ENCODE measurements at regions not wholly inside any gene's neighbourhood (a gene's known extent, or its start where the extent isn't known, plus 50 kb on each side); places are given as distances from the start of the nearest gene placed in this dataset.
"Not testable (repeated sequence)": the region's sequence is repeated elsewhere in the genome, so short reads cannot be mapped to it uniquely, and the experiment has no call there.

GRCh38 chr1:230487773-230488428 lies 61.8 kb upstream of the PGBD5 start:
- DNase-seq (ENCODE audit: low read depth): no peak
- TF ChIP-seq CTCF (IDR thresholded peaks at IDR 0.05; ENCODE audit: control insufficient read depth, extremely low read depth, insufficient read depth): no peak
- no peak overlapping the region for H3K4me3 ChIP-seq (ENCODE audit: low read depth, low read length)

GRCh38 chr1:230476622-230477003 lies 50.5 kb upstream of the PGBD5 start:
- TF ChIP-seq CTCF (IDR thresholded peaks at IDR 0.05; ENCODE audit: control insufficient read depth, extremely low read depth, insufficient read depth): no peak
- no peak for DNase-seq (ENCODE audit: low read depth)
- no peak overlapping the region for H3K4me3 ChIP-seq (ENCODE audit: low read depth, low read length)

GRCh38 chr1:230475856-230476621 lies 49.9 kb upstream of the PGBD5 start:
- not testable (repeated sequence) for DNase-seq (ENCODE audit: low read depth); H3K4me3 ChIP-seq (ENCODE audit: low read depth, low read length)

All from LNCaP clone FGC (cell line).